ENCODE measurements at regions not wholly inside any gene's neighbourhood (a gene's known extent, or its start where the extent isn't known, plus 50 kb on each side); places are given as distances from the start of the nearest gene placed in this dataset.

GRCh38 chr2:158025255-158025996 lies 76.2 kb upstream of the UPP2 start:
- Histone ChIP-seq H3K4me3 (no peak overlapping the region), H3K27me3 (replicated peaks in 1 of 7) (no peaks in the 10 kb centered on the region), H3K9me3 (no peaks in the 10 kb centered on the region), H3K36me3 (no peaks in the 10 kb centered on the region), H3K27ac (no peak overlapping the region), H3K4me1 (peaks cover 0 to 9% (median 0%) of the 10 kb centered on the region in 6 donors)
- TF ChIP-seq POLR2AphosphoS5 (IDR thresholded peaks at IDR 0.05) (no peak), CTCF (IDR thresholded peaks at IDR 0.05 in 8 of 11, conservative IDR thresholded peaks at IDR 0.05 in 3 of 11) (no peak), POLR2A (IDR thresholded peaks at IDR 0.05) (no peak)
- WGBS, 5 donors: 63 to 87% (median 75%) methylated on average over 10 to 11 of the region's 11 CpGs
- no peak for DNase-seq
- intact Hi-C loops (cut with DNase I; ENCODE audit: low total_unique reads): no loop called here

DNA sequence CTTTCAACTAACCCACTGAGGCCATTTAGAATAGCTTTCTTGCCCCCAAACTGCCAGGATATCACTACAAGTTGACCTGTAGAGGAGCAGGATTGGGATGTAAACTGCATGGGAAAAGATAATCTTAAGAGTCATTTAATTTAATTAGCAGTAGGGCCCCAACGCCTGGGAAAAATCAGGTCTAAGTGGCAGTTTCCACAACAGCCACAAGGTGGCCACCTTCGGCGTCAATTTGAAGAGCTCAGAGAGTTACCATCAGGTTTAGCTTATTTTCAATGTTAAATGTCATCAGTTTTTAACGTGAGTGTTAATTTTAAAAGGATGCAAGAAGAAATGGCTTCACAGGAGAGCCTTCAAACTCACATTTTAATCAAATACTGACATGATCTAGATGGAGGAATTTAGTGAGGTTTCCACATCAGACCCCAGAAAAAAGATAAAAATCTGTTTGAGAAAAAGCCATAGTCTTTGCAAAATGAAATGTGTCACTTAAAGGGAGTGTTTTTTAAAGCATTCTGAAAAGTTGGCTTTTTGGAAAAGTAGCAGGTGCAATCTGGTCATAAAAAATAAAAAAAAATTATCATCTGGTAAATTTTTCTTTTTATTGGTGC lies 77.3 kb upstream of the UPP2 start:
- intact Hi-C loops (cut with DNase I; ENCODE audit: low total_unique reads): loop anchor here (5.0 kb wide), 1 partner anchor 728 kb away; no protein-coding TSS in a partner anchor
- no peak for DNase-seq
- WGBS, 5 donors: 1 to 5% (median 3%) methylated on average over 4 of the region's 4 CpGs

DNA sequence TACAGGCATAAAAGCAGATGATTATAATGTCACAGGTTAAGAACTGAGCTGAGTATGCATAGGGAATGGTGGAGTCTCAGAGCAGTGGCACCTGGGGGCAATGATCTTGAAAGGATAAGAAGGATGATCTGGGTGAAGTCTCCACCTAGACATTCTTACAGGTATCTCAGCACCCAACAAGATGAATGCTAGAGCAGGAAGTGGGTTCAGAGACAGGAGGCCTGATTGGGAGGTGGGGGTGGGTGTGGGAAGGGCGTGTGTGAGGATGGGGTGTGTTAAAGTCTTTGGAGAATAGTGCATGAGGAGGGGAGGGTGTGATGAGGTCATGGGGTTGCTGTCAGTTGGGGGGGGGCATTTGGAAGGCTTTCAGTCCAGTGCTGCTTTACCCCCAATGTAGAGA lies 78.8 kb upstream of the UPP2 start:
- no peak overlapping the region for H3K27ac ChIP-seq
- no peak overlapping the region for H3K4me3 ChIP-seq
- no peaks in the 10 kb centered on the region for H3K27me3 ChIP-seq (replicated peaks in 1 of 7)
- DNase-seq: no peak
- WGBS, 5 donors: 59 to 87% (median 72%) methylated on average over 1 of the region's 1 CpG
- H3K4me1 ChIP-seq: peaks cover 0 to 9% (median 0%) of the 10 kb centered on the region in 6 donors
- TF ChIP-seq CTCF (IDR thresholded peaks at IDR 0.05 in 8 of 11, conservative IDR thresholded peaks at IDR 0.05 in 3 of 11) (no peak), POLR2A (IDR thresholded peaks at IDR 0.05) (no peak), POLR2AphosphoS5 (IDR thresholded peaks at IDR 0.05) (no peak)
- no peaks in the 10 kb centered on the region for H3K36me3 ChIP-seq
- H3K9me3 ChIP-seq: no peaks in the 10 kb centered on the region
- intact Hi-C loops (cut with DNase I; ENCODE audit: low total_unique reads): loop anchor here (5.0 kb wide), 1 partner anchor 729 kb away; no protein-coding TSS in a partner anchor

More for the DNA sequence above, 77.3 kb upstream of the UPP2 start:
- peak; percentile 56 to 85 (median 80) for TF ChIP-seq CTCF (IDR thresholded peaks at IDR 0.05 in 8 of 11, conservative IDR thresholded peaks at IDR 0.05 in 3 of 11)
- no peak for TF ChIP-seq POLR2AphosphoS5 (IDR thresholded peaks at IDR 0.05)
- H3K36me3 ChIP-seq: no peaks in the 10 kb centered on the region
- peaks cover 0 to 9% (median 0%) of the 10 kb centered on the region in 6 donors for H3K4me1 ChIP-seq
- H3K27me3 ChIP-seq (replicated peaks in 1 of 7): no peaks in the 10 kb centered on the region
- no peak overlapping the region for H3K27ac ChIP-seq
- no peaks in the 10 kb centered on the region for H3K9me3 ChIP-seq
- H3K4me3 ChIP-seq: no peak overlapping the region

DNA sequence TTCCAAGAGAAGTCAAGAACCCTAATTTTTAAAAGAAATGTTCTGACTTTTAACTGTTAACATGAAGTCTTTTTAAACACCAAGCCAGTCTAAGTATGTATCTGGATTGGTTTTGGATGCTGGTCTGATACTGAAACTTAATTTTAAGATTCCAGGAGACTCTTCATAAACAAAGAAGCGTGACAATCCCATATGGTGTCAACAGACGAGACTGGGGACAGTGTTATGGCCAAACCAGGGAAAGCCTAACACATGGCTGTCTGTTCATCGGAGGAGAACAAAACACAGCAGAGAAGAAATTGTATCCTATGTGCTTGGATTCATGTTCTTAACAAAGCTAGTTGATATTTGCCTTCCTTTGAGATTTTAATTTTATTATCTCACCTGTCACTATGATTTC lies 80.5 kb upstream of the UPP2 start:
- DNase-seq: no peak
- intact Hi-C loops (cut with DNase I; ENCODE audit: low total_unique reads): loop anchor here (5.0 kb wide), 1 partner anchor 731 kb away; no protein-coding TSS in a partner anchor
- no peak overlapping the region for H3K4me3 ChIP-seq
- no peaks in the 10 kb centered on the region for H3K27me3 ChIP-seq (replicated peaks in 1 of 7)
- TF ChIP-seq POLR2A (IDR thresholded peaks at IDR 0.05) (no peak), POLR2AphosphoS5 (IDR thresholded peaks at IDR 0.05) (no peak), CTCF (IDR thresholded peaks at IDR 0.05 in 8 of 11, conservative IDR thresholded peaks at IDR 0.05 in 3 of 11) (no peak)
- H3K27ac ChIP-seq: no peak overlapping the region
- H3K9me3 ChIP-seq: no peaks in the 10 kb centered on the region
- peaks cover 0 to 9% (median 0%) of the 10 kb centered on the region in 6 donors for H3K4me1 ChIP-seq
- no peaks in the 10 kb centered on the region for H3K36me3 ChIP-seq
- WGBS, 5 donors: 86 to 96% (median 87%) methylated on average over 3 of the region's 3 CpGs
